Keratinocyte (primary cell): ENCODE measurements at regions not wholly inside any gene's neighbourhood (a gene's known extent, or its start where the extent isn't known, plus 50 kb on each side); places are given as distances from the start of the nearest gene placed in this dataset.

ENCODE experiments used
- DNase-seq: peaks from one replicate; pipeline ENCODE4 v3.0.0-alpha.2; 2011; ENCODE audit warnings: low read depth, missing footprints, low spot score
- FAIRE-seq: peaks from 2 replicates; lab custom pipeline; 2011; peaks lifted over from hg19 to GRCh38; lab: Jason Lieb, UNC
- H2AFZ ChIP-seq: 2 replicates; pipeline ENCODE4 v1.6.0; 2012; ENCODE audit warnings: low read length, control low read depth, inconsistent platforms; ENCODE audit not compliant: control insufficient read depth
- H3K27ac ChIP-seq: 2 replicates; pipeline ENCODE4 v1.5.1; 2011; ENCODE audit warnings: low read length; ENCODE audit not compliant: control insufficient read depth, insufficient read depth
- H3K27me3 ChIP-seq: 3 replicates; pipeline ENCODE4 v1.6.0; 2011; ENCODE audit warnings: low read length; ENCODE audit not compliant: control insufficient read depth, insufficient read depth; ENCODE audit errors: extremely low read depth
- H3K36me3 ChIP-seq, 2 experiments: 2 replicates in 1 of 2; 3 replicates in 1 of 2; pipeline ENCODE4 v1.5.1; 2011; ENCODE audit warnings: low read length in 2 of 2, mild to moderate bottlenecking in 1 of 2; ENCODE audit not compliant: control insufficient read depth in 2 of 2, insufficient read depth in 2 of 2; ENCODE audit errors: extremely low read depth in 1 of 2
- H3K4me1 ChIP-seq: 3 replicates; pipeline ENCODE4 v1.5.1; 2011; ENCODE audit warnings: low read length; ENCODE audit not compliant: control insufficient read depth, insufficient read depth; ENCODE audit errors: extremely low read depth
- H3K4me2 ChIP-seq: 3 replicates; pipeline ENCODE4 v1.6.0; 2011; ENCODE audit warnings: low read depth, low read length; ENCODE audit not compliant: control insufficient read depth, insufficient read depth; ENCODE audit errors: extremely low read depth
- H3K4me3 ChIP-seq, 3 experiments: fragments of 200-600 bp in 1 of 3; sonication (generic) in 1 of 3; 2 replicates in 2 of 3; 3 replicates in 1 of 3; pipeline ENCODE4 v1.5.1; 2011 to 2016; ENCODE audit warnings: low read length in 3 of 3, mild to moderate bottlenecking in 3 of 3, control low read depth in 2 of 3, inconsistent platforms in 1 of 3, low read depth in 1 of 3, mixed read lengths in 1 of 3, mixed run types in 1 of 3, moderate library complexity in 1 of 3; ENCODE audit not compliant: control insufficient read depth in 2 of 3, insufficient read depth in 2 of 3; ENCODE audit errors: extremely low read depth in 1 of 3
- H3K79me2 ChIP-seq: 2 replicates; pipeline ENCODE4 v1.6.0; 2012; ENCODE audit warnings: low read length; ENCODE audit not compliant: control insufficient read depth, insufficient read depth
- H3K9ac ChIP-seq: 3 replicates; pipeline ENCODE4 v1.6.0; 2011; ENCODE audit warnings: low read length; ENCODE audit not compliant: control insufficient read depth, insufficient read depth; ENCODE audit errors: extremely low read depth
- H3K9me1 ChIP-seq: 3 replicates; pipeline ENCODE4 v1.6.0; 2011; ENCODE audit warnings: low read length; ENCODE audit not compliant: control insufficient read depth, insufficient read depth; ENCODE audit errors: extremely low read depth
- H3K9me3 ChIP-seq: 2 replicates; pipeline ENCODE4 v1.5.1; 2012; ENCODE audit warnings: low read depth, low read length; ENCODE audit not compliant: control insufficient read depth
- H4K20me1 ChIP-seq: 3 replicates; pipeline ENCODE4 v1.6.0; 2011; ENCODE audit warnings: low read length; ENCODE audit not compliant: control insufficient read depth, insufficient read depth; ENCODE audit errors: extremely low read depth
- CTCF ChIP-seq, 3 experiments: IDR thresholded peaks in 1 of 3; conservative IDR thresholded peaks in 1 of 3; optimal IDR thresholded peaks in 1 of 3; 2 replicates in 2 of 3; 3 replicates in 1 of 3; pipeline versions ENCODE3 to v1.5.1; 2011; ENCODE audit warnings: low read length in 3 of 3, mild to moderate bottlenecking in 3 of 3, moderate library complexity in 2 of 3, control low read depth in 1 of 3, inconsistent platforms in 1 of 3; ENCODE audit not compliant: insufficient read depth in 2 of 3; ENCODE audit errors: extremely low read depth in 1 of 3
- EZH2 ChIP-seq: IDR thresholded peaks from one replicate; pipeline ENCODE4 v1.6.1; 2012; ENCODE audit warnings: inconsistent platforms, mild to moderate bottlenecking, low read length, moderate library complexity
- dilution Hi-C: fragments of 300-500 bp; cut with MboI; formaldehyde crosslinking; loops from one replicate; pipeline ENCODE4 v1.7.0; 2020; ENCODE audit warnings: low sequenced_read_pairs; ENCODE audit not compliant: extremely low pct_ligation_motif_present

DNA sequence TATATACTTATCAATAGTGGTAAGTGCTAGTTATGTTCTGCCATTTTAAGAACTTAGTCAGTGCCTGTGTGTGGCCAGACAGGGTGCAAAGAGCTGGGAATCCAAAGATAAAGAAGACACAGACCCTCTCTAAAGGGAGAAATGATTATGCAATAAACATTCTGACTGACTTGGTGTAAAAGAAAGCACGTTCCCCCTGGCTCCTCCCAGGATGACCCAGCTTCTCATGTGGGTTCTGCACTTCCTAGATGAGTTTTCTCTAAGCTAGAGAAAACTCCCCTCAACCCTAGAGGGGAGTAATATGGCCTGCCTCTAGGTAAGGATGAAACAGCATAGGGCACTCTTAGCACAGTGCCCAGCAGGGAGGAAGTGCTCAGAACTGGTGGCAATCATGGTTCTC is 231.2 kb downstream of the VRK1 start:
- DNase-seq = no peak
- Histone ChIP-seq H3K79me2 (no peaks in the 10 kb centered on the region), H3K27me3 (peaks cover 11% of the 10 kb centered on the region), H3K4me3 (no peak overlapping the region), H2AFZ (no peak overlapping the region), H3K4me1 (no peaks in the 10 kb centered on the region), H4K20me1 (no peaks in the 10 kb centered on the region), H3K27ac (no peak overlapping the region), H3K9me1 (no peaks in the 10 kb centered on the region), H3K4me2 (no peak overlapping the region), H3K36me3 (no peaks in the 10 kb centered on the region), H3K9me3 (no peaks in the 10 kb centered on the region), H3K9ac (no peak overlapping the region)
- dilution Hi-C loops = no loop called here
- TF ChIP-seq EZH2 = no peak
- no peak for FAIRE-seq

GRCh38 chr14:97029800-97030199 is 232.6 kb downstream of the VRK1 start:
- no peak overlapping the region for H3K4me2 ChIP-seq
- H3K27me3 ChIP-seq = peaks cover 19% of the 10 kb centered on the region
- no peaks in the 10 kb centered on the region for H4K20me1 ChIP-seq
- H3K9me3 ChIP-seq = no peaks in the 10 kb centered on the region
- H2AFZ ChIP-seq = no peak overlapping the region
- DNase-seq = no peak
- H3K79me2 ChIP-seq = no peaks in the 10 kb centered on the region
- no peak for FAIRE-seq
- H3K9me1 ChIP-seq = no peaks in the 10 kb centered on the region
- H3K27ac ChIP-seq = no peak overlapping the region
- dilution Hi-C loops = no loop called here
- no peaks in the 10 kb centered on the region for H3K36me3 ChIP-seq
- H3K4me1 ChIP-seq = no peaks in the 10 kb centered on the region
- no peak overlapping the region for H3K4me3 ChIP-seq
- TF ChIP-seq EZH2 (no peak), CTCF (optimal IDR thresholded peaks at IDR 0.05 in 1 of 3, IDR thresholded peaks at IDR 0.05 in 1 of 3, conservative IDR thresholded peaks at IDR 0.05 in 1 of 3; ENCODE audit: extremely low read depth in 1 of 3, insufficient read depth in 2 of 3, low read length in 3 of 3) (no peak)
- no peak overlapping the region for H3K9ac ChIP-seq

DNA sequence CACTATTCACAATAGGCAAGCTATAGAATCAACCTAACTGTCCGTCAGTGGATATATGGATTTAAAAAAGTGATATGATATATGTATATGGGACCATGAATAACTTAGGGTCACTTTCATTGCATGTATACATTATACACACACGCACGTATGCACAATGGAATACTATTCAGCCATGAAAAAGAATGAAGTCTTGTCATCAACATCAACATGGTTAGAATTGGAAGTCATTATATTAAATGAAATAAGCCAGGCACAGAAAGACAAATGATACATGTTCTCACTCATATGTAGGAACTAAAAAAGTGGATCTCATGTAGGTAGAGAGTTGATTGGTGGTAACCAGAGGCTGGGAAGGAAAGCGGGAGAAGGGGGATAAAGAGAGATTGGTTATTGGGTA is 234.3 kb downstream of the VRK1 start:
- DNase-seq = no peak

More for the DNA sequence above, 234.3 kb downstream of the VRK1 start:
- Histone ChIP-seq H3K9me1 (no peaks in the 10 kb centered on the region), H3K27me3 (peaks cover 19% of the 10 kb centered on the region), H2AFZ (no peak overlapping the region), H4K20me1 (no peaks in the 10 kb centered on the region), H3K9me3 (no peaks in the 10 kb centered on the region), H3K27ac (no peak overlapping the region), H3K9ac (no peak overlapping the region), H3K4me2 (no peak overlapping the region), H3K79me2 (no peaks in the 10 kb centered on the region), H3K4me1 (no peaks in the 10 kb centered on the region), H3K4me3 (no peak overlapping the region), H3K36me3 (no peaks in the 10 kb centered on the region)
- dilution Hi-C loops = no loop called here
- FAIRE-seq = no peak
- TF ChIP-seq CTCF (optimal IDR thresholded peaks at IDR 0.05 in 1 of 3, IDR thresholded peaks at IDR 0.05 in 1 of 3, conservative IDR thresholded peaks at IDR 0.05 in 1 of 3; ENCODE audit: extremely low read depth in 1 of 3, insufficient read depth in 2 of 3, low read length in 3 of 3) (no peak), EZH2 (no peak)
